ENCODE measurements at regions not wholly inside any gene's neighbourhood (a gene's known extent, or its start where the extent isn't known, plus 50 kb on each side); places are given as distances from the start of the nearest gene placed in this dataset.

DNA sequence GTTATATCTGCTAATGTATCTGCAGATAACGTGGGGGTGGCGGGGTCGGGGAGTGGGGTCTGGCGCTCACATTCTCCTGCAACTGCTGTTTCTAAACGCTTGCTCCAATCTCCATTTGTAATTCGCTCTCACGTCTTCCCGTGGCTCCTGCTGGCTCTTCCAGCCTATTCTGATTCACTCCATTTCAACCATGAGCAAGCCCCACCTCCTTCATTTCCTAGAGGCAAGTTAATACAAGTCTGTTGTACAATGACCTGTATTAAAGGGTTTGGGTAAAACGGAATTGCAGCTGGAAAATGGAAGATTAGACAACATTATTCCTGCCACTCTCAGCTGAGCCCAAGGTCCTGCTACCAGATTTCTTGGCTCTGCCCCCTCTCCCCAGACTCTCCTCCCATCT lies 132.3 kb downstream of the CSNK2A3 start:
- TF ChIP-seq, protein P1, sequence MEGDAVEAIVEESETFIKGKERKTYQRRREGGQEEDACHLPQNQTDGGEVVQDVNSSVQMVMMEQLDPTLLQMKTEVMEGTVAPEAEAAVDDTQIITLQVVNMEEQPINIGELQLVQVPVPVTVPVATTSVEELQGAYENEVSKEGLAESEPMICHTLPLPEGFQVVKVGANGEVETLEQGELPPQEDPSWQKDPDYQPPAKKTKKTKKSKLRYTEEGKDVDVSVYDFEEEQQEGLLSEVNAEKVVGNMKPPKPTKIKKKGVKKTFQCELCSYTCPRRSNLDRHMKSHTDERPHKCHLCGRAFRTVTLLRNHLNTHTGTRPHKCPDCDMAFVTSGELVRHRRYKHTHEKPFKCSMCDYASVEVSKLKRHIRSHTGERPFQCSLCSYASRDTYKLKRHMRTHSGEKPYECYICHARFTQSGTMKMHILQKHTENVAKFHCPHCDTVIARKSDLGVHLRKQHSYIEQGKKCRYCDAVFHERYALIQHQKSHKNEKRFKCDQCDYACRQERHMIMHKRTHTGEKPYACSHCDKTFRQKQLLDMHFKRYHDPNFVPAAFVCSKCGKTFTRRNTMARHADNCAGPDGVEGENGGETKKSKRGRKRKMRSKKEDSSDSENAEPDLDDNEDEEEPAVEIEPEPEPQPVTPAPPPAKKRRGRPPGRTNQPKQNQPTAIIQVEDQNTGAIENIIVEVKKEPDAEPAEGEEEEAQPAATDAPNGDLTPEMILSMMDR (IDR thresholded peaks at IDR 0.05; ENCODE audit: insufficient read depth, low read depth, low read length) = no peak
- no peak for TF ChIP-seq EZH2 (IDR thresholded peaks at IDR 0.05; ENCODE audit: insufficient read depth, low read length)
- H3K36me3 Mint-ChIP-seq (ENCODE audit: low read depth, unreplicated experiment) = no peaks in the 10 kb centered on the region
- H3K27me3 Mint-ChIP-seq (ENCODE audit: low read depth, unreplicated experiment) = peaks cover 15% of the 10 kb centered on the region
- H3K27me3 ChIP-seq (ENCODE audit: insufficient read depth, low read length) = no peaks in the 10 kb centered on the region
- H3K79me2 ChIP-seq (ENCODE audit: insufficient read depth, low read length) = no peaks in the 10 kb centered on the region
- H3K27ac ChIP-seq (ENCODE audit: low read depth, low read length) = no peak overlapping the region
- H3K4me3 ChIP-seq (ENCODE audit: insufficient read depth, low read depth, low read length) = no peak overlapping the region
- H3K4me3 Mint-ChIP-seq (ENCODE audit: unreplicated experiment) = no peak overlapping the region
- no peaks in the 10 kb centered on the region for H3K9me3 Mint-ChIP-seq (ENCODE audit: unreplicated experiment)
- no peak for FAIRE-seq
- no peaks in the 10 kb centered on the region for H3K9me3 ChIP-seq (ENCODE audit: insufficient read depth, low read depth, low read length)
- H3K4me1 ChIP-seq (ENCODE audit: insufficient read depth, low read length) = no peaks in the 10 kb centered on the region
- no peak for DNase-seq (ENCODE audit: low read depth)
- H3K27ac Mint-ChIP-seq (ENCODE audit: unreplicated experiment) = no peak overlapping the region
- no peaks in the 10 kb centered on the region for H4K20me1 ChIP-seq (ENCODE audit: insufficient read depth, low read length)
- H3K4me1 Mint-ChIP-seq (ENCODE audit: low read depth, unreplicated experiment) = peaks cover 4% of the 10 kb centered on the region
- H3K9ac ChIP-seq (ENCODE audit: low read length) = no peak overlapping the region
- H3K36me3 ChIP-seq (ENCODE audit: insufficient read depth, low read length) = no peaks in the 10 kb centered on the region
- H3K4me2 ChIP-seq (ENCODE audit: low read length) = no peak overlapping the region
- no peak overlapping the region for H2AFZ ChIP-seq (ENCODE audit: low read depth, low read length)

DNA sequence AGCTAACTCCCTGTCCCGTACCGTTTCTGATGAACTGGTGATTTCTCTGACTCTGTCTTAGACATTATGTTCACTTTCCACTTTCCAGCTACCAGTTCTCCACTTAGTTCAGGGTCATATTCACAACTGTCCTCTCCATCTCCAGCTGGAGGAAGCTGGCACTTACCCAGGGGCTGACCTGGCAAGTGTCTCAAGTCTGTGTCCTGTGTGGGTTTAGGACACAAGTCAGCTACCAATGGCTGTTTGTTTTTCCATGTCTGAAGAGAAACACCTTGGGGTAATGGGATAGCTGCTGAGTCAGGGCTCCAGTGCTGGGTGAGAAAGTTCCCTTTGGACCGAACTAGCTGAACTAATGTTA lies 134.4 kb downstream of the CSNK2A3 start:
- no peaks in the 10 kb centered on the region for H3K9me3 ChIP-seq (ENCODE audit: insufficient read depth, low read depth, low read length)
- no peak overlapping the region for H3K9ac ChIP-seq (ENCODE audit: low read length)
- no peaks in the 10 kb centered on the region for H3K4me1 ChIP-seq (ENCODE audit: insufficient read depth, low read length)
- no peak overlapping the region for H3K4me3 Mint-ChIP-seq (ENCODE audit: unreplicated experiment)
- no peaks in the 10 kb centered on the region for H4K20me1 ChIP-seq (ENCODE audit: insufficient read depth, low read length)
- no peak overlapping the region for H3K4me2 ChIP-seq (ENCODE audit: low read length)
- peaks cover 4% of the 10 kb centered on the region for H3K27me3 ChIP-seq (ENCODE audit: insufficient read depth, low read length)
- H3K27ac Mint-ChIP-seq (ENCODE audit: unreplicated experiment) = no peak overlapping the region
- H3K79me2 ChIP-seq (ENCODE audit: insufficient read depth, low read length) = no peaks in the 10 kb centered on the region
- H3K4me3 ChIP-seq (ENCODE audit: insufficient read depth, low read depth, low read length) = no peak overlapping the region
- H3K36me3 Mint-ChIP-seq (ENCODE audit: low read depth, unreplicated experiment) = no peaks in the 10 kb centered on the region
- peaks cover 2% of the 10 kb centered on the region for H3K9me3 Mint-ChIP-seq (ENCODE audit: unreplicated experiment)
- H3K27ac ChIP-seq (ENCODE audit: low read depth, low read length) = no peak overlapping the region
- TF ChIP-seq EZH2 (IDR thresholded peaks at IDR 0.05; ENCODE audit: insufficient read depth, low read length) = no peak
- no peak overlapping the region for H2AFZ ChIP-seq (ENCODE audit: low read depth, low read length)
- FAIRE-seq = no peak
- H3K27me3 Mint-ChIP-seq (ENCODE audit: low read depth, unreplicated experiment) = peaks cover 26% of the 10 kb centered on the region
- H3K36me3 ChIP-seq (ENCODE audit: insufficient read depth, low read length) = no peaks in the 10 kb centered on the region
- H3K4me1 Mint-ChIP-seq (ENCODE audit: low read depth, unreplicated experiment) = peaks cover 4% of the 10 kb centered on the region
- DNase-seq (ENCODE audit: low read depth) = no peak

DNA sequence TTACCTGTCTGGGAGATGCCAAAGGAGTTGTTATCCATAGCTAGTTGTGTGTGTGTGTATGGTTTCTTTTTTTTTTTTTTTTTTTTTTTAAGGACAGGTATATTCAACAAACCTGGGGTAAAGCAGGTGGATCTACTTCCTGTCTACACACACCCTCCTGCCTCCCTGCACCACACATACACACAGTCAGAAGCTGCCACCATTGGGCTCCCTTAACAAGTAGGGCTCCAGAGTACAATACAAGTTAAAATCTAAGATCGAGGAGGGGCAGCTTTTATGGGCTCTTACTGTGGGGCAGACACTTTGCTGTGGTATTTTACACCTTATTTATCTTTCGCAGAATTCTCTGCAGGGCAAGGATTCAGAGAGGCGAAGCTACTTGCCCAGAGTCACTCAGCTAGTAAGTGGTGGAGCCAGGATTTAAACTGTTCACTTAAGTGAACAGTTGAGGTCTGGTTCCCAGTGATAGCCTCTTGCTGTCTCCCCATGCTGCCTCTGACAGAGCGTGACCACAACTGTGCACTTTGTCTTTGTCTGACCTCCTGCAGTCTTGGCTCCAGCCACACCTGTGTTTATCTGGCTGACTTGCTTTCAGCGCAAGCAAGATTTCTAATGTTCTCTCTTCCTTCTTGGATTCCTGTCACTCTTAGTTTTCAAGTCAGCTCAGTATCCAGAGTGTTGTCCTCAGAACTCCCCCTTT lies 135.0 kb downstream of the CSNK2A3 start:
- H3K27me3 ChIP-seq (ENCODE audit: insufficient read depth, low read length) = peaks cover 9% of the 10 kb centered on the region
- no peak overlapping the region for H3K4me2 ChIP-seq (ENCODE audit: low read length)
- no peaks in the 10 kb centered on the region for H4K20me1 ChIP-seq (ENCODE audit: insufficient read depth, low read length)
- DNase-seq (ENCODE audit: low read depth) = no peak
- peaks cover 4% of the 10 kb centered on the region for H3K4me1 Mint-ChIP-seq (ENCODE audit: low read depth, unreplicated experiment)
- H3K27ac ChIP-seq (ENCODE audit: low read depth, low read length) = no peak overlapping the region
- no peaks in the 10 kb centered on the region for H3K4me1 ChIP-seq (ENCODE audit: insufficient read depth, low read length)
- FAIRE-seq = no peak
- no peaks in the 10 kb centered on the region for H3K36me3 ChIP-seq (ENCODE audit: insufficient read depth, low read length)
- H3K27me3 Mint-ChIP-seq (ENCODE audit: low read depth, unreplicated experiment) = peaks cover 26% of the 10 kb centered on the region
- peaks cover 2% of the 10 kb centered on the region for H3K9me3 Mint-ChIP-seq (ENCODE audit: unreplicated experiment)
- H3K36me3 Mint-ChIP-seq (ENCODE audit: low read depth, unreplicated experiment) = no peaks in the 10 kb centered on the region
- no peak overlapping the region for H2AFZ ChIP-seq (ENCODE audit: low read depth, low read length)
- TF ChIP-seq EZH2 (IDR thresholded peaks at IDR 0.05; ENCODE audit: insufficient read depth, low read length) = no peak
- TF ChIP-seq, protein P1 (IDR thresholded peaks at IDR 0.05; ENCODE audit: insufficient read depth, low read depth, low read length) = no peak
- no peak overlapping the region for H3K4me3 ChIP-seq (ENCODE audit: insufficient read depth, low read depth, low read length)
- H3K9me3 ChIP-seq (ENCODE audit: insufficient read depth, low read depth, low read length) = no peaks in the 10 kb centered on the region
- H3K9ac ChIP-seq (ENCODE audit: low read length) = no peak overlapping the region
- H3K4me3 Mint-ChIP-seq (ENCODE audit: unreplicated experiment) = no peak overlapping the region
- no peaks in the 10 kb centered on the region for H3K79me2 ChIP-seq (ENCODE audit: insufficient read depth, low read length)
- H3K27ac Mint-ChIP-seq (ENCODE audit: unreplicated experiment) = no peak overlapping the region
